Endodermal cell (in vitro differentiated cells): ENCODE measurements at regions not wholly inside any gene's neighbourhood (a gene's known extent, or its start where the extent isn't known, plus 50 kb on each side); places are given as distances from the start of the nearest gene placed in this dataset.

Source experiments
- DNase-seq: peaks from one replicate; pipeline ENCODE4 v3.0.0-alpha.2; 2017
- H3K27ac ChIP-seq: 2 replicates; pipeline ENCODE4 v1.5.1; 2013; ENCODE audit warnings: mild to moderate bottlenecking, low read depth, low read length, moderate library complexity
- H3K27me3 ChIP-seq: 2 replicates; pipeline ENCODE4 v1.6.1; 2013; ENCODE audit warnings: mild to moderate bottlenecking, low read length, moderate library complexity; ENCODE audit not compliant: insufficient read depth, control insufficient read depth, poor library complexity, severe bottlenecking
- H3K36me3 ChIP-seq: 2 replicates; pipeline ENCODE4 v1.7.0; 2013; ENCODE audit warnings: mild to moderate bottlenecking, low read length, moderate library complexity; ENCODE audit not compliant: control insufficient read depth, insufficient read depth
- H3K4me1 ChIP-seq: one replicate; pipeline ENCODE4 v1.7.0; 2013; ENCODE audit warnings: low read length; ENCODE audit not compliant: control insufficient read depth, insufficient read depth
- H3K4me3 ChIP-seq: 2 replicates; pipeline ENCODE4 v1.5.1; 2013; ENCODE audit warnings: mild to moderate bottlenecking, low read length, moderate library complexity
- H3K9ac ChIP-seq: 2 replicates; pipeline ENCODE4 v1.6.1; 2013; ENCODE audit warnings: mild to moderate bottlenecking, low read length, moderate library complexity; ENCODE audit not compliant: poor library complexity, severe bottlenecking; ENCODE audit errors: extremely low read depth
- H3K9me3 ChIP-seq: 2 replicates; pipeline ENCODE4 v1.6.1; 2013; ENCODE audit warnings: mild to moderate bottlenecking, low read length, moderate library complexity; ENCODE audit not compliant: control insufficient read depth
- H3K27ac Mint-ChIP-seq: 2 replicates; pipeline ENCODE4 v1.8.0; 2020; ENCODE audit warnings: mixed read lengths
- H3K27me3 Mint-ChIP-seq: 2 replicates; pipeline ENCODE4 v1.8.0; 2021; ENCODE audit warnings: mild to moderate bottlenecking, mixed read lengths; ENCODE audit not compliant: insufficient read depth
- H3K36me3 Mint-ChIP-seq: 2 replicates; pipeline ENCODE4 v1.8.0; 2020; ENCODE audit warnings: low read depth, mixed read lengths
- H3K4me1 Mint-ChIP-seq: 2 replicates; pipeline ENCODE4 v1.8.0; 2020; ENCODE audit warnings: mixed read lengths
- H3K4me3 Mint-ChIP-seq: 2 replicates; pipeline ENCODE4 v1.8.0; 2020; ENCODE audit warnings: mild to moderate bottlenecking, moderate library complexity, mixed read lengths
- H3K9me3 Mint-ChIP-seq: 2 replicates; pipeline ENCODE4 v1.8.0; 2020; ENCODE audit warnings: mild to moderate bottlenecking, mixed read lengths
- CTCF ChIP-seq: fragments of 200-600 bp; sonication (generic); conservative IDR thresholded peaks from 2 replicates; pipeline ENCODE4 v1.5.0; 2021; ENCODE audit warnings: antibody characterized with exemption, mild to moderate bottlenecking
- WGBS, 2 experiments: methylation state at CpG; one replicate each; pipeline versions ENCODE4 v1.1.5 to v1.1.7; 2013; ENCODE audit warnings: missing lambda C conversion rate in 2 of 2, mixed read lengths in 1 of 2; ENCODE audit not compliant: insufficient coverage in 1 of 2, insufficient read length in 1 of 2; 5-methylcytosine and 5-hydroxymethylcytosine counted together

- Mint-ChIP-seq H3K9me3 (no peaks in the 10 kb centered on the region), H3K36me3 (no peaks in the 10 kb centered on the region), H3K27me3 (no peaks in the 10 kb centered on the region), H3K4me1 (no peaks in the 10 kb centered on the region), H3K4me3 (no peak overlapping the region), H3K27ac (no peak overlapping the region)
- DNase-seq = no peak
- H3K36me3 ChIP-seq = no peaks in the 10 kb centered on the region
- no peak overlapping the region for H3K4me3 ChIP-seq
- H3K9ac ChIP-seq = no peak overlapping the region
- H3K4me1 ChIP-seq = no peaks in the 10 kb centered on the region
- H3K27me3 ChIP-seq = no peaks in the 10 kb centered on the region
- TF ChIP-seq CTCF = no peak
- 88 to 96% methylated on average over 3 to 4 of the region's 4 CpGs for WGBS, 2 experiments
- H3K27ac ChIP-seq = no peak overlapping the region
- H3K9me3 ChIP-seq = no peaks in the 10 kb centered on the region
Measured at GRCh38 chr11:101346591-101346990, 217.0 kb upstream of the PGR start.

GRCh38 chr11:101345891-101346290, 216.3 kb upstream of the PGR start:
- Mint-ChIP-seq H3K4me1 (no peaks in the 10 kb centered on the region), H3K4me3 (no peak overlapping the region), H3K9me3 (no peaks in the 10 kb centered on the region), H3K27me3 (no peaks in the 10 kb centered on the region), H3K36me3 (no peaks in the 10 kb centered on the region), H3K27ac (no peak overlapping the region)
- no peak for DNase-seq
- H3K27me3 ChIP-seq = no peaks in the 10 kb centered on the region
- no peak overlapping the region for H3K4me3 ChIP-seq
- H3K4me1 ChIP-seq = no peaks in the 10 kb centered on the region
- no peaks in the 10 kb centered on the region for H3K9me3 ChIP-seq
- no peak overlapping the region for H3K9ac ChIP-seq
- H3K36me3 ChIP-seq = no peaks in the 10 kb centered on the region
- WGBS, 2 experiments = 85 to 95% methylated on average over 3 of the region's 3 CpGs
- no peak overlapping the region for H3K27ac ChIP-seq
- no peak for TF ChIP-seq CTCF

- Histone ChIP-seq H3K4me1 (no peaks in the 10 kb centered on the region), H3K27me3 (no peaks in the 10 kb centered on the region), H3K9ac (no peak overlapping the region), H3K4me3 (no peak overlapping the region), H3K27ac (no peak overlapping the region), H3K9me3 (no peaks in the 10 kb centered on the region), H3K36me3 (no peaks in the 10 kb centered on the region)
- Mint-ChIP-seq H3K27me3 (no peaks in the 10 kb centered on the region), H3K9me3 (no peaks in the 10 kb centered on the region), H3K27ac (no peak overlapping the region), H3K36me3 (no peaks in the 10 kb centered on the region), H3K4me3 (no peak overlapping the region), H3K4me1 (no peaks in the 10 kb centered on the region)
- no peak for DNase-seq
- 80 to 100% methylated on average over 1 of the region's 1 CpG for WGBS, 2 experiments
- no peak for TF ChIP-seq CTCF
Measured at GRCh38 chr11:101342307-101342706, 212.7 kb upstream of the PGR start.
